Middle frontal gyrus (tissue), 1 donor: ENCODE measurements at regions not wholly inside any gene's neighbourhood (a gene's known extent, or its start where the extent isn't known, plus 50 kb on each side); places are given as distances from the start of the nearest gene placed in this dataset.

Experiments
- DNase-seq: peaks from one replicate; pipeline ENCODE4 v3.0.0-alpha.2; 2015; ENCODE audit warnings: low spot score; ENCODE audit errors: extremely low spot score

DNA sequence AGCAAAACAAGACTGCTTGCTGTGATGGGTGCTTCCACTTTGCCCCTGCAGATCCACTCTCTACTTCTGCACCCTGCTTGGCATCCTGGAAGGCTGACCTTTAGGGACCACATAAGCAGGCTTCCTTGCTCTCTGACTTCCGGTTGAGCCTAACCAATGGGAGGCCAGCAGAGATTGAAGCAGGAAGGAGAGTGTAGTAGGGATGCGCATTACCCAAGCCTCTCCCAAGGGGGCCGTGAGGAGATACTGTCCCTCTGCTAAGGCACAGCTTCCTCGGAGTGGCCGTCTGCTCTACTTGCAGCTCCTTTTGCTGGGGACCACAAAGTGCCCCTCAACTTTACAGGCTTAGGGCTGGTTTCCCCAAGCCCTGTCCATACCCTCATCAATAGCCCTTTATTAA, 624.3 kb upstream of the TENM3 start:
- DNase-seq = no peak

DNA sequence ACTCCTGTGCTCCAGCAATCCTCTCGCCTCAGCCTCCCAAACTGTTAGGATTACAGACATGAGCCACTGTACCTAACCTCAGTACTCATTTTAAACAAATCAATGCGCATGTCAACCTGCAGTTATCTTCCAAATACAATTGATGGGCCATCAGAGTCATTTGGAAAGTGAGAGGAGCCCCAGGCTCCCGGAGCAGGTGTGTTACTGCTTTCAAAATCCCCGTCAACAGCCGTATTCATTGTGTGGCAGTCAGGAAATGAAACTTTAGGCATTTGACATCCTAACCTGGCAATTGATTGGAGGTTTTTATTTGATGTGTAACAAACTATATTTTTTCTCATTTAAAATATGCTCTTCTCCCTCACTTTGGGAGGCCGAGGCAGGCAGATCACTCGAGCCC, 623.6 kb upstream of the TENM3 start:
- no peak for DNase-seq

DNA sequence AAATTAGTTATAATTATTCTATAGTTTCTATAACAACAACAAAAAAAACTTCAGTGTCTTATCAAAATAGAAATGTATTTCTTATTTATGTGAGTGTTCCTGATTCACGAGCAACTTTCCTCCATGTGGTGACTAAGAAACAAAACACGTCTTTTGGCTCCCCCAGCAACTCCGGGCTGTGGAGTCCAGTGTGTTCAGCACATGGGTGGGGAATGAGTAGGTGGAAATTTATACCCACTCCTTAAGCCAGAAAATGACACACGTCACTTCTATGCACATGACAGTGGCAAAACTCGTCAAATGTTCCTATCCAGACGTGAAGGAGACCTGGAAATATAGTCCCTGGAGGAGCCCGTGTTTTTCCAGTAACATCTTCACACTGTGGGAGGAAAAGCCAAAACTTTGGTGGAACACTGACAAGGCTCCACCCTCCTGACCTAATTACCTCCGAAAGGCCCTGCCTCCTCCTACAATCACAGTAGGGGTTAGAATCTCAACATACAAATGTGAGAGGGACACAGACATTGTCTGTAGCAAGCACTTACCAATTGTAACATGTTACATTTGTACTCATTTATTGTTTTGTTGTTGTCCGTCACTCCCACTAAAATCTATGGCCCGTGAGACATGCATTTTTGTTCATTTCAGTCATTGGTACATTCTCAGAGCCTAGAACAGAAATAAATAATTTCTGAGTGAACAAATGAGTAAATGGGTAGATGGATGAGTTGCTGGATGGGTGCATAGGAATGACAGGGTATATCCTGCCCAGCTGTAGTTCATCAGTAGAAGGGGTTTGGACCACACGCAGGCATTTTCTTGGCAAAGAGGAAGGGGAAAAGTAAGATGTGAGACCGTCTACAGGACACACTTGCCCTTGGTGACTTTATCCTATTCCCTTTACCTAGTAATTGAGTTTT, 605.8 kb upstream of the TENM3 start:
- no peak for DNase-seq

DNA sequence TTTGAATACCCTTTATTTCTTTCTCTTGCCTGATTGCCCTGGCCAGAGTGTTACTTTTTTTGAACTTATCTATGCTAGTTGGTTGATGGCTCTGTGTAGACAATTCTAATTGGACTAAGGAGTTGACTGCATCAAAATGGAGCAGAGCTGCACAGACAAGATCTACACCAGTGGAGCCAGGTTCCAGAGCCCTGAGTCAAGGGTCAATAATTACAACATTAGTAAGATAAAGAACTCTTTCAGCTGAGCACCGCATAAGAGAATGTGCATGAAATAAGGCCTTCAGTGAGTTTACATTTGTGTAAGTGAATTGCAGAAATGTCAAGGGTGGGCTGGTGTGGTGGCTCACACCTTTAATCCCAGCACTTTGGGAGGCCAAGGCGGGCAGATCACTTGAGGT, 599.7 kb upstream of the TENM3 start:
- no peak for DNase-seq

DNA sequence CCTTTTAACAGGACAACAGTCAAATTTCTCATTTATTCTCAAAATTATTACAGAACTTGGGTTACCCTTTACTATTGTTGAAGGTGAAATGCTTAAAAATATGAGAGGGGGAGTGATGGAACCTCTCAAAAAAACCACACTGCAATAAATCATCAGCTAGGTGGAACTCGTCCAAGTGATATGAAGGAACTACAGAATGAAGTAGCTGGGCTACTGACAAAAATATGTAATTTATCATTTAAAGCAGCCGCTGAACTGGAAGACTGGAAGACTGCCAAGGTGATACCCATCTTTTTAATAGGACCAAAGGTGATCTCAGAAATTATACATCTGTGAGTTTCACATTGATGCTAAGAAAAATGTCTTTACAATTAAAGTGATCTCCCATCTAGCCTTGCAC, 597.7 kb upstream of the TENM3 start:
- no peak for DNase-seq

DNA sequence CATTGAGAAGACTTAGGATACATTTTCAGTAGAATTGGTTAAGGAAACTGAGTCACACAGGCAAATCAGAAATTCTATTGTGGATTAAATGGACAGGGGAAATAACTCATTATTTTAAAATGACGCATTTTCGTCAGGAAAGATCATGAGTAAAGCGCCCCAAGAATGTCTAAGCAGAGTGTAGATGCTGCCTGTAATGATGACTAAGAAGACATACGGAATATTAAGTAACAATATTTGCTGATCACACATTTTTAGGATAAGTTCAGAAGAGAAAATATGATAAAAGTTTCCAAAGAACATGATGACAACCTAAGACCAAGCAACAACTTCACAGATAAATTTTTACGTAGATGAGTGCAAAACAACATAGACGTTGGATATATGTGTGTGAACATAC, 596.3 kb upstream of the TENM3 start:
- DNase-seq = no peak

DNA sequence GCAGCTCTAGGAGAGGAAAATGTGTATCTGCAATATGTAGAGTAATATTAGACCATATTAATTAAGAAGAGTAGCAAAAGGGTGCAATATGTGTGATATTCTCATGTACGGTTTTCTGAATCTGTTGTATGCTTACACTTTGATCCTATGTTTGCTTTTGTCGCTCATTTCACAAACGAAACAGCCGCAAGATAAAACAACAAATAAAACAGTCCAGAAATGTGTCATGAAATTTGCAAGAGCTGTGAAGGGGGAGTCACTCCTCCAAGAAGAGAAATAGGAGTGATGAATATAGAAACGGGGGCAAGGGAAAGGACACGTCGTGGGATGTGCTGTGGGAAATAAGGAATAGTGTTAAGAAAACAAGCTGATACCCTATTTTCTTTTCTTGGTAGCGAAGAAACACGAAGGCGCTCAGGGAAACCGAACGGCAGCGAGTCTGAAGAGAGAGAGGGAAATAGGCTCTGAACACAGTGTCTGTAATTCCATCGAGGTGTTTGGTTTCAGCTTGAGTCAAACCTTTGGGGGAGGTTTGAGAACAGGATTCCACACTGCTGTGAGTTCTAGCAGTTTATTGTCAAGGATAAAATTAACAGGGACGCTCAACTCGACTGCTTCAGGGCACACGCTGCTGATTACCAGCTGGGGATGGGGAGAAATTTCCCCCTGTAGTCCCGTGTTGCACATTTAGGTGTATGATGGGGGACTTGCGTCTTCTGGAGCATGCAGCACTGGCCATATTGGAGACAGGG, 595.6 kb upstream of the TENM3 start:
- DNase-seq = no peak

DNA sequence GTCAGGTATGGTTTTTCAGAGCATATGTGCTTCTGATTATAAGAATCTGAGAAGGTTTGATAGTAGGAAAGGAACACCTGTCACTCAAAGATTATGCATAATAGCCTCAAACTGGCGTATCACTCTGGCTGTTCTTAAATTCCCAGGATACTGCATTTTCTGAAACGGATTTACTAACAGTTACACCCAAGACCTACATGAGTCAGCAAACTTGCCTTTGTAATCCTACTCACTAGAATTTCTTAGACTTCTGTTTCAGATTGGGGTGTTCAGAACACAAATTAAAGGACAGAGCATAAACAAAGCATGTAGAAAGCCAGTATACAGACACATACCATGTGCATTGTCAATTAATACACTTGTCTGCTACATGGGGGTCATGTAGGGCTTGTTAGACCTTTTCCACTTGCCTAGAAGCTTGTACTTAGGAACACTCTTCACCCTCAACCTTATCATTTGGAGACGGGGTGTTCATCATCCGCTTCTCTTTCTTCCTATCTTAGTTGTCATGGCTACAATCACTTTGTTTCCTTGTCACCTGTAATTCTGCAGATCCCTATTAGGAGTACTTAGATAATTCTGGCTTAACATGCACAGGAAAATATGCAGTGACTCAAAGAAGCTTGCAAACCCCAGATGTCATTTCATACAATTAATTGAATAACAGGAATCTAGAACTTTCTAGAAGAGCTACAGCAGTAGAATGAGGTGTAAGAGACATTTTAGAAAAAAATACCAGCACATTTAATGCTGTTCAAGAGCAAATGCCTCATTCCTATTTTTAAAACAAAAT, 593.0 kb upstream of the TENM3 start:
- no peak for DNase-seq

DNA sequence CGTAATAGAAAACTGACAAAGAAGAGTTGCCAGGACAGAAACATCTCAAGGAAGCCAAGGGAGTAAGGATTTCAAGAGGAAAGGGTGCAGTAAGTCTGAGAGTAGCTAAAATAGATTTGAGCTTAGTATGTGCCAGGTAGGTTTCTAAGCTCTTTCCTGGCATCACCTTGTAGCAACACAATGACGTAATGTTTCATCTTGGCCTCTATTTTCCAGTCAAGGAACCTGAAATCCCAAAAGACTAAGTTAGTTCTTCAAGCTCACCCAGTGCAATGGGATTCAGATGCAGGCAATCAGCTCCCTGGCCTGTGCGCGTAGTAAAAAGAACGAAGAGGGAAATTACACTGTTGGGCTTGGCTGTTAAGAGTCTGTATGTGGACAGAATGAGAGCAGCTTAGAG, 586.5 kb upstream of the TENM3 start:
- DNase-seq = no peak

DNA sequence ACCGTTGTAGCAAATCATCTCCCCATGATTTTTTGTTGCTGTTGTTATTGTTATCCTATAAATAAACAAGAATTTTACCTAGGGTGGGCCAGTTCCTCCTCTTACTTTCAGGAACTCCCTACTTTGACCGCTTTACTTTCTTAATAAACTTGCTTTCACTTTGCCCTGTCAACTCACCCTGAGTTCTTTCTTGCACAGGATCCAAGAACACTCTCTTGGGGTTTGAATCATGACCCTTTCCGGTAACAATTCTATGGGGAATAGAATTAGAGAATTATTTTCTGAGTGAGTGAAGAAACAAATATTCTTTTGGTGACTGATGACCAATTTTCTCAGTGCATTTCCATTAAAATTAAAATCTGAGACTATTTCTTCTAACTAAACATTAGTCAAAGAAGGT, 584.0 kb upstream of the TENM3 start:
- DNase-seq = no peak

DNA sequence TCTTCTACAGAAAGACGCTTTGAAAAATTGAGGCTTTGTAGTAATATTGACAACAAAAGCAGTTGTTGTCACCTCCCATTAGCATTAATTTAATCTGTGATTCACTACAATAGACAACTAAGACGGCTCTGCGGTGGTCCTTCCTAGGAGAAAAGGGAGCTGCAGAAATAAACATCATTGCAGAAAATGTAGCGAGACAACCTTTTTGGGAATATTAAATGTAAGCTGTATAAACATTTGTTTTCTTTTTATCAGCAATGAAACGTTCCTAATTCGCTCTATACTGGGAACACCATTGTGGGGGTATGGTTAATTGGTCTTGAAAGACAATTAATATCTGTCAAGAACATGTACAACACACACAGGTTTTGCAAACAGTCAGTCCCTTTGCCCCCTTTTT, 583.3 kb upstream of the TENM3 start:
- no peak for DNase-seq

DNA sequence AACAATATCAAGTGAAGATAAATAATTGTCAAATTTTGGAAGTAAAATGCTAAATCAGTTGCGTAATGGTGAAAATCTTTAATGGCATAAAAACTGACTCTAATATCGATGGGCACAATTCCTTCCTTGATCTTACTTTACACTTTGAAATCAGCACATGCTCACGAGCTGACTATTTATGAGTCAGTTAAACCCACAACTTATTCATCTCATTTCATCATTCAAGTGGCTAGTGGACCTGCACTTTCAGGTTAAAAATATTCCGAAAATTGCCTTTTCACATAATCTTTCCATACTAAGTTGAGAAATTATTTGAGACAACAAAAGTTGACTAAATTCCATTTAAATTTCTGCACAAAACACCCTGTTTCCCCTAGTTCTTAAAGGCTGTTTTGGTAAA, 582.1 kb upstream of the TENM3 start:
- no peak for DNase-seq

DNA sequence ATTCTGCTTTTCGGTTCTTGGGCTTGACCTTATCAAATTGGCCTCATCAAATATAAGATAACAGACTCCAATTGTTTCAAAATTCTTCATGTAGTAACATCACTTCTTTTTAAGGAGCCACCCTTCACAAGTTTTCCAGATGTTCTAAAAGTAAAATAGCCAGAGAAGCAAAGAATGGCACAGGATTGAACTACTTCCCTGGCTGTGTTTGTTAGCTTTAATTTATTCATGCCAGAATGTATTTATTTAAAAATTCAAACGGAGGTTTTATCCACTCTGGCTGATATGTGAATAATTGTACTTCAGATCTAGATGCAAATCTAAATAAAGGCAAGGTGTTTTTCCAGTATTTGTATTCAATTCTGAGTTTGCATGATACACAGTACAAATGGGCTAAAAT, 581.3 kb upstream of the TENM3 start:
- no peak for DNase-seq

DNA sequence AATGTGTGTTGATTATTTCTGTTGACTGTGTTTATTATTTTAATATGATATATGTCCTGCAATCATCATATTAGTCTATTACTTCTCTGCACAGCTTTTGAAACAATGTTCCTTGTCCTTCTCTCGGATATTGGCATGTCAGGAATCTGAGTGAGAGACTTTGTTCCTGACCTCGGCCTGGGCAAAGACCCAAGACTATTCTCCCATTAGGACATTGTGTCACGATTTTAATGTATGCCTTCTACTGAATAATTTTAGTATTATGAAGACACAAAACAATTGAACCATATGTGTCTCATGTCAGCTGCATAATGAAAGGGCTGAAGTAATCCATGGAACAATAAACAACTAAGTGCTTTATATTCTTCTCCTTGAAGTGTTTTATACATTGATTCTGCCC, 580.8 kb upstream of the TENM3 start:
- no peak for DNase-seq

DNA sequence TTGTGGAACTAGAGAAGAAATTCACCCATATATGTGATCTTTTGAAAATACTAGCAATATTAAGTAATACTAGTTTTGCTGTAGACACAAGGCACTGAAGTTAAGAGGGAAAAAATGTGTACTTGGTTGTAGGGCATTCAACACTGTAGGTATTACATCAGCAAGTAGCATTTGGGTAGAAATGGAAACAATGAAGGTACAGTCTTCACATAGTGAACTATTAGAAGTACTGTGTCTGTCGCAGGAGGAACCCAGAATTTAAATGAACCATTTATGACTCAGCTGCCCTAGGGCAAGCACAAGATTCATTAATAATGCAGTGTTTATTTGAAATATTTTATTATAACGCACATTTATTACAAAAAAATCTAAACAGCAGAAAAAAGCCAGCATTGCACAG, 572.7 kb upstream of the TENM3 start:
- no peak for DNase-seq

DNA sequence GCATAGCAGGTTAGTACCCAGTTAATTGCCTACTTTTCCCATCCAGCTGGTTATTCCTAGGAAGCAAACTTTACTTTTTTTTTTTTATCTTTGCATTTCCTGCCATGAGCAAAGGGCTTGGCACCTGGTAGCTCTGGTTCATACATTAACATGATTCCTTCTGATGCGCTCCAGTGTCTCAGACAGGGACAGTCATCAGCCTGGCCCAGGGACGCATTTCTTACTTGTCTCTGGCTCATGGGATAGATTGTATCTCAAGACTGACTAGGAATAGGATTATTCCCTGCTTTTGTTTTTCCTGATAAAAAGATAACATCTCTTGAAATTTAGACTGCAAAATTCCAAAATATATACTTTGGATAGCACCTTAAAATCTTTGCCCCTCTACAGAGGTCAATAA, 571.5 kb upstream of the TENM3 start:
- no peak for DNase-seq

DNA sequence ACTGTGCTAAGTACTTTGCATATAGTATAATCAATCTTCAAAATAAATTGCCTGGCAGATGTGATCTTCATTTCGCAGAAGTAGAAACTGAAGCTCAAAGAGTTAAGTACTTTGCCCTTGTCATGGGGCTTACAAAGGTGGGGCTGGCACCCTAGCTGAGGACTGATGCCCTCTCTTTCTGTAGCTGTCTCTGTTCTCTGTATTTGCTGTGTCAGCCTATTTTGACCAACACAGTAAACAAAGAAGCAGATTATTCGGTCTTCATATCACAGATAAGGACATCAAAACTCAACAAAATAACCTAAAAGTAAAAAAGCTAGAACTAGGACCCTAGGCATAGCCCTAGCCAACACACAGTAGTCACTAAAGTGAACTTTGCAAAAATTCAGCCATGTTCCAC, 570.5 kb upstream of the TENM3 start:
- DNase-seq = no peak

DNA sequence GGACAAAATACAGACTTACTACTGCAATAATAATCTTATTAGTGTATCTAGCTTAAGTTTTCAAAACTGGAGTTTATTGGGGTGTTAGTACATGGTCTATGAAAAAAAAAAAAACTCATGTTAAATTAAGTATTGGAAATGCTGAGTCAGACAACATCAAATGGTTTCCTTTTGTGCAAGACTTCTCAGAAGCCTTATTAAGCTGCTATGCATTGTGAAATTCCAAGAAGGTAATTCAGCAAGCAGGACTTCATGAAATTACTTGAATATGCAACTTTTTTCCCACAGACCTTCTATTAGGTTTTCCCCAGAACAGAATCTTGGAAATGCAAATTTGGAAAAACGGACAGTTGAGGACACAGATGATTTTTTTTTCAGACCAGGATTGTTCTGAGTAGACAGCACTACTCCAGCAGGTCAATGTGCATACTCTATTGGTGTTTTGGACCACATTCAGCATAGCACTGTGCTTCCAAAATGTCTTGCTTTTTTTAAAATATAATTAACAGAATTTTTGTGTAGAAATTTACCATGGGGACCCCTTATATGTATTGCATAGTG, 568.8 kb upstream of the TENM3 start:
- DNase-seq = no peak

DNA sequence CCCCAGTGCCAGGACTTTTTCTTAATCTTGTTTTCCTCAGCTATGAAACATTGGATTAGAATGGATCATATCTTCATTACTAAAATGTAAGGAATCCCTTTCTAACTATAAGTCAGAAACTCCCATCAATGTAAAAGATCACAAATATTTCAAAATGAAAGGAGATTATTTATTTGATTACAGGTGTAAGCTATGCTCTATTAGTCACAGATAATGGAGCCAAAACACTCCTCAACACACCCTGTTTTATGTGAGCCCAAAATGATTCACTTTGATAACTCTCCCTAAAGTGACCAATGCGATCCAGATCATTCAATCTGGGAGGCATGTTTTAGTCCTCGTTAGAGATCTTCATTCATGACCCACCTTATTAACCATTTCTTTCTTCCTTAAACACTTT, 566.7 kb upstream of the TENM3 start:
- no peak for DNase-seq

DNA sequence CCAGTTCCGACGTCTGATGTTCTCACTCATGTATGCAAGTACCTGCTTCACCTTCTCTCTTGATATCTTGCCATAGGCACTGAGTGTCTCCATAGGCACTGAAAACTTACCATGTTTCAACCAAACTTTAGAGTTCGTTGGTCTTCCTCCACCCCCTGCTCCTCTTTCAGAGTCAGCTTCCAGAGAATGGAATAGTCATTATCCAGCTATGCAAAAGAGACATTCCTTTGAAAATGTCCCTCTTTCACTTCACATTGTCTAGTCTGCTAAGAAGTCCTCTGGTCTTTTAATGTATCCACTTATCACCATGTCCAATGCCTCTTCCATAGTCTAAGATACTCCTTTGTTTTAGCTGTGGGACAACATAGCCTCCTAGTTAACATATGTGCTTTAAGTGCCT, 566.0 kb upstream of the TENM3 start:
- DNase-seq = no peak

DNA sequence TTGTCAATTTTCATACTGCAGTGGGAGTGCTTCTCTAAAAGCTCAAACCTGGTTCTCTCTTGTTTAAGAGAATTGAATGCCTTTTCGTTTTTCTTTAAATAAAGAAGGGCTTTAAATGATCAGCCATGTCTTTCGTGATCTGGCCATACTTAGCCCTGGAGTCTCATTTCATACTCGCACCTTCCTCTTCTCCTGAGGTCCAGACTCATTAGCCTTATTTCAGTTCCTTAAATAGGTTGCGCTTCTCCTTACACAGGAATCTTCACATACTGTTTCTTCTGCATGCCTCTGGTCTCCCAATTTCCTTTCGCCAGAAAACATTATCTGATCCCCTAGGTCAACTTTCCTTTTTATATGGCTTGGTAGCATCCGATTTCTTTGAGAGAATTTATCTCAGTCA, 565.6 kb upstream of the TENM3 start:
- DNase-seq = no peak

DNA sequence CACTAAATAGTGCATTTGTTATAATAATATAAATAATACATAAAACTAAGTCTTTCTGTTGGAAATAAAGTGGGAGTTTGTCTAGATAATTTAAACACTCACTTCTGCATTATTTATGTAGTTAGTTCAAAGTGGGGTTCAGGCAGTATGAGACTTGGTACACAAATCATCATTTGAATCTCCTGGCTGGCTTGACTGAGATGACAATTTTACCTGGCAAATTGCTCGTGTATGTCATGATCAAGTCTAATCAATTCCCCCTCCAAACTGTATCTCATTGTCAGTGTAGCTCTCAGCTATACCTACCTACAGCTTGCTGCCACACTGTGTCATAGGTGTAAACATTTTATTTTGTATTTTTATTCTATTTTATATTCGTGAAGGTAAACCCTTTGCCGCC, 563.4 kb upstream of the TENM3 start:
- no peak for DNase-seq
